HG03097 (cell line): ENCODE measurements at regions not wholly inside any gene's neighbourhood (a gene's known extent, or its start where the extent isn't known, plus 50 kb on each side); places are given as distances from the start of the nearest gene placed in this dataset.

Experiments
- ATAC-seq: cut with Tn5 transposase; IDR thresholded peaks from one replicate; pipeline ENCODE4 v1.9.1; 2021; ENCODE audit not compliant: unreplicated experiment, low FRiP score

- ATAC-seq: no peak
These were observed 73.7 kb downstream of the MINAR2 start for GRCh38 chr5:129821477-129822131.

DNA sequence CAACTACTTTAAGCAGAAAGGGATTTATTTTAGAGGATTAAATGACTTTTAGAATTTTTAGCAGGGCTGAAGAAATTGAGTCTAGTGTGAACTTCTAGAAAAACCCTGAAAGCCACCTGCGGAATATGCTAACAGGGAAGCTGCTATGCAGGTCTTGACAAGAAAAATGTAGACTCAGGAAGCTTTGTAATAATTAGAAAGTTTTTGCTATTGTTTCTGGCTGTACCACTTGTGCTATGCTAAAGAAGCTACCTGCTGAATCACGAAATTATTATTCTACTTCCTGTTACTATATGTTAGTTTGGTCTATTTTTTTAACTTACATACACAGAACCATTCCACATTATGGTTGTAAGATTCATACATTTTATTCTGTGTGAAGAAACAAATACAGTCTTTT lies 74.0 kb upstream of the CHSY3 start:
- ATAC-seq: no peak

- ATAC-seq: no peak
These were observed 67.9 kb upstream of the CHSY3 start for GRCh38 chr5:129836321-129836720.

DNA sequence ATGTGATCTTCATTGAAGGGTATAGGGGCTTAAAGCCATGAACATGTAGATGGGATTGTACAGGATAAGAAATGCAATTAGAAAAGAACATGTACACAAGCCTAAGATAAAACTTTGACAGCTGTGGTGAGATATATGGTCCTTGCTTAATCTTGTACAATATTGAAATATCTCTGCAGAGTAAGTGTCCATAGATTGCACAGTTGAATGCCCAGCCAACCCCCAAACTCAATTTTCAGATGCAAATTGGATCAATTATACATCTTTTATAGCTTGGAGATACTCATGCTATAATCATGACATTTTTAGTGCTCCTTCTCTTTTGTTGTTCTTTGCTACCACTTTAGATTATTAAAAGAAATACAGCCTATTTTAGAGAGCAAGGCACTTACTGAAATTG lies 59.5 kb upstream of the CHSY3 start:
- no peak for ATAC-seq

GRCh38 chr5:129852747-129853352 lies 51.4 kb upstream of the CHSY3 start:
- ATAC-seq: peak; percentile 95

- ATAC-seq: no peak
These were observed 50.7 kb upstream of the CHSY3 start for GRCh38 chr5:129853588-129853987.
